ENCODE measurements at regions not wholly inside any gene's neighbourhood (a gene's known extent, or its start where the extent isn't known, plus 50 kb on each side); places are given as distances from the start of the nearest gene placed in this dataset.

- H3K9me3 Mint-ChIP-seq (ENCODE audit: unreplicated experiment): no peaks in the 10 kb centered on the region
- TF ChIP-seq CTCF (IDR thresholded peaks at IDR 0.05; ENCODE audit: partially characterized antibody, unreplicated experiment): no peak
- no peaks in the 10 kb centered on the region for H3K4me1 Mint-ChIP-seq (ENCODE audit: low read depth, unreplicated experiment)
- H3K27ac Mint-ChIP-seq (ENCODE audit: unreplicated experiment): no peak overlapping the region
- no peak overlapping the region for H3K4me3 Mint-ChIP-seq (ENCODE audit: unreplicated experiment)
- no peak for DNase-seq
- H3K36me3 Mint-ChIP-seq (ENCODE audit: unreplicated experiment): peaks cover 23% of the 10 kb centered on the region
- no peaks in the 10 kb centered on the region for H3K27me3 Mint-ChIP-seq (ENCODE audit: unreplicated experiment)
Observed at GRCh38 chr1:56106531-56107274, 472.7 kb downstream of the PLPP3 start.

GRCh38 chr1:56105397-56105796 lies 474.0 kb downstream of the PLPP3 start:
- Mint-ChIP-seq H3K4me3 (ENCODE audit: unreplicated experiment) (no peak overlapping the region), H3K9me3 (ENCODE audit: unreplicated experiment) (no peaks in the 10 kb centered on the region), H3K36me3 (ENCODE audit: unreplicated experiment) (peaks cover 23% of the 10 kb centered on the region), H3K27me3 (ENCODE audit: unreplicated experiment) (no peaks in the 10 kb centered on the region), H3K27ac (ENCODE audit: unreplicated experiment) (no peak overlapping the region), H3K4me1 (ENCODE audit: low read depth, unreplicated experiment) (no peaks in the 10 kb centered on the region)
- no peak for DNase-seq
- no peak for TF ChIP-seq CTCF (IDR thresholded peaks at IDR 0.05; ENCODE audit: partially characterized antibody, unreplicated experiment)

- Mint-ChIP-seq H3K9me3 (ENCODE audit: unreplicated experiment) (no peaks in the 10 kb centered on the region), H3K27me3 (ENCODE audit: unreplicated experiment) (peaks cover 2% of the 10 kb centered on the region), H3K4me3 (ENCODE audit: unreplicated experiment) (no peak overlapping the region), H3K27ac (ENCODE audit: unreplicated experiment) (no peak overlapping the region), H3K4me1 (ENCODE audit: low read depth, unreplicated experiment) (no peaks in the 10 kb centered on the region), H3K36me3 (ENCODE audit: unreplicated experiment) (peaks cover 8% of the 10 kb centered on the region)
- no peak for DNase-seq
- no peak for TF ChIP-seq CTCF (IDR thresholded peaks at IDR 0.05; ENCODE audit: partially characterized antibody, unreplicated experiment)
Observed at GRCh38 chr1:56099766-56100265, 479.5 kb downstream of the PLPP3 start.

- Mint-ChIP-seq H3K4me3 (ENCODE audit: unreplicated experiment) (no peak overlapping the region), H3K9me3 (ENCODE audit: unreplicated experiment) (no peaks in the 10 kb centered on the region), H3K27me3 (ENCODE audit: unreplicated experiment) (peaks cover 2% of the 10 kb centered on the region), H3K27ac (ENCODE audit: unreplicated experiment) (no peak overlapping the region), H3K4me1 (ENCODE audit: low read depth, unreplicated experiment) (no peaks in the 10 kb centered on the region), H3K36me3 (ENCODE audit: unreplicated experiment) (peaks cover under 1% of the 10 kb centered on the region)
- no peak for TF ChIP-seq CTCF (IDR thresholded peaks at IDR 0.05; ENCODE audit: partially characterized antibody, unreplicated experiment)
- no peak for DNase-seq
Observed at GRCh38 chr1:56098946-56099345, 480.4 kb downstream of the PLPP3 start.

- no peak for DNase-seq
- no peak overlapping the region for H3K27ac Mint-ChIP-seq (ENCODE audit: unreplicated experiment)
- H3K4me3 Mint-ChIP-seq (ENCODE audit: unreplicated experiment): no peak overlapping the region
- H3K27me3 Mint-ChIP-seq (ENCODE audit: unreplicated experiment): peaks cover 2% of the 10 kb centered on the region
- H3K36me3 Mint-ChIP-seq (ENCODE audit: unreplicated experiment): no peaks in the 10 kb centered on the region
- TF ChIP-seq CTCF (IDR thresholded peaks at IDR 0.05; ENCODE audit: partially characterized antibody, unreplicated experiment): no peak
- no peaks in the 10 kb centered on the region for H3K4me1 Mint-ChIP-seq (ENCODE audit: low read depth, unreplicated experiment)
- H3K9me3 Mint-ChIP-seq (ENCODE audit: unreplicated experiment): no peaks in the 10 kb centered on the region
Observed at GRCh38 chr1:56097713-56098112, 481.6 kb downstream of the PLPP3 start.

Measured in glutamatergic neuron (in vitro differentiated cells).